HL-60 (cell line): ENCODE measurements at regions not wholly inside any gene's neighbourhood (a gene's known extent, or its start where the extent isn't known, plus 50 kb on each side); places are given as distances from the start of the nearest gene placed in this dataset.
"Not testable (repeated sequence)": the region's sequence is repeated elsewhere in the genome, so short reads cannot be mapped to it uniquely, and the experiment has no call there.

ENCODE experiments used
- DNase-seq, 2 experiments: peaks; one replicate each; pipeline ENCODE4 v3.0.0-alpha.2; 2010 to 2020; ENCODE audit warnings: low read depth in 1 of 2, low spot score in 1 of 2
- H3K27ac ChIP-seq: fragments of 250-450 bp; sonication (Bioruptor Pico); replicated peaks from 2 replicates; pipeline ENCODE4 v1.5.1; 2020; ENCODE audit warnings: mild to moderate bottlenecking, moderate library complexity
- H3K27me3 ChIP-seq: fragments of 250-450 bp; sonication (Bioruptor Pico); 2 replicates; pipeline ENCODE4 v1.5.1; 2021; ENCODE audit warnings: mild to moderate bottlenecking, moderate library complexity; ENCODE audit not compliant: insufficient read depth, poor library complexity, severe bottlenecking
- H3K4me3 ChIP-seq: replicated peaks from 2 replicates; pipeline ENCODE4 v1.5.1; 2011; ENCODE audit warnings: mild to moderate bottlenecking, control low read depth, low read length; ENCODE audit not compliant: insufficient read depth
- GABPA ChIP-seq: IDR thresholded peaks from 2 replicates; pipeline ENCODE4 v1.6.1; 2012; ENCODE audit warnings: low read depth
- POLR2AphosphoS5 ChIP-seq: IDR thresholded peaks from 2 replicates; pipeline ENCODE4 v1.6.1; 2012; ENCODE audit warnings: low read depth
- SPI1 ChIP-seq: IDR thresholded peaks from 2 replicates; pipeline ENCODE4 v1.6.1; 2012; ENCODE audit warnings: low read depth, mild to moderate bottlenecking, borderline replicate concordance
- TF ChIP-seq, protein P1 (sequence below): IDR thresholded peaks from one replicate; pipeline ENCODE4 v1.5.1; 2011; ENCODE audit warnings: low read length, control low read depth, inconsistent platforms; ENCODE audit not compliant: insufficient read depth
- TF ChIP-seq, protein P2 (sequence below): IDR thresholded peaks from 2 replicates; pipeline ENCODE4 v1.6.1; 2012; ENCODE audit warnings: low read depth; ENCODE audit not compliant: insufficient replicate concordance

DNA sequence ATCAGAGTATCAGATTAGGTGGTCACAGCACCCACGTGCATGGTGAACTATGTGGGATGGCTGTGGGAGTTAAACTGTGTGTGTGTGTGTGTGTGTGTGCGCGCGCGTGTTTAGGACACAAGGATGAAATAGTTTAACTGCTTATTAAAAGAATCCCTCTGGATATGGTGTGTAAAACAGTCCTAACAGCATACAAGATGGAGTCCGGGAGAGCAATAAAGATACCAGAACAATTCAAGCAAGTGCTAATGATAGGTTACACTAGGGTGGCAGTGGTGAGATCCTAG is 202.2 kb downstream of the IPMK start:
- TF ChIP-seq, protein P1, sequence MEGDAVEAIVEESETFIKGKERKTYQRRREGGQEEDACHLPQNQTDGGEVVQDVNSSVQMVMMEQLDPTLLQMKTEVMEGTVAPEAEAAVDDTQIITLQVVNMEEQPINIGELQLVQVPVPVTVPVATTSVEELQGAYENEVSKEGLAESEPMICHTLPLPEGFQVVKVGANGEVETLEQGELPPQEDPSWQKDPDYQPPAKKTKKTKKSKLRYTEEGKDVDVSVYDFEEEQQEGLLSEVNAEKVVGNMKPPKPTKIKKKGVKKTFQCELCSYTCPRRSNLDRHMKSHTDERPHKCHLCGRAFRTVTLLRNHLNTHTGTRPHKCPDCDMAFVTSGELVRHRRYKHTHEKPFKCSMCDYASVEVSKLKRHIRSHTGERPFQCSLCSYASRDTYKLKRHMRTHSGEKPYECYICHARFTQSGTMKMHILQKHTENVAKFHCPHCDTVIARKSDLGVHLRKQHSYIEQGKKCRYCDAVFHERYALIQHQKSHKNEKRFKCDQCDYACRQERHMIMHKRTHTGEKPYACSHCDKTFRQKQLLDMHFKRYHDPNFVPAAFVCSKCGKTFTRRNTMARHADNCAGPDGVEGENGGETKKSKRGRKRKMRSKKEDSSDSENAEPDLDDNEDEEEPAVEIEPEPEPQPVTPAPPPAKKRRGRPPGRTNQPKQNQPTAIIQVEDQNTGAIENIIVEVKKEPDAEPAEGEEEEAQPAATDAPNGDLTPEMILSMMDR, result no peak
- no peak for TF ChIP-seq SPI1
- TF ChIP-seq, protein P2, sequence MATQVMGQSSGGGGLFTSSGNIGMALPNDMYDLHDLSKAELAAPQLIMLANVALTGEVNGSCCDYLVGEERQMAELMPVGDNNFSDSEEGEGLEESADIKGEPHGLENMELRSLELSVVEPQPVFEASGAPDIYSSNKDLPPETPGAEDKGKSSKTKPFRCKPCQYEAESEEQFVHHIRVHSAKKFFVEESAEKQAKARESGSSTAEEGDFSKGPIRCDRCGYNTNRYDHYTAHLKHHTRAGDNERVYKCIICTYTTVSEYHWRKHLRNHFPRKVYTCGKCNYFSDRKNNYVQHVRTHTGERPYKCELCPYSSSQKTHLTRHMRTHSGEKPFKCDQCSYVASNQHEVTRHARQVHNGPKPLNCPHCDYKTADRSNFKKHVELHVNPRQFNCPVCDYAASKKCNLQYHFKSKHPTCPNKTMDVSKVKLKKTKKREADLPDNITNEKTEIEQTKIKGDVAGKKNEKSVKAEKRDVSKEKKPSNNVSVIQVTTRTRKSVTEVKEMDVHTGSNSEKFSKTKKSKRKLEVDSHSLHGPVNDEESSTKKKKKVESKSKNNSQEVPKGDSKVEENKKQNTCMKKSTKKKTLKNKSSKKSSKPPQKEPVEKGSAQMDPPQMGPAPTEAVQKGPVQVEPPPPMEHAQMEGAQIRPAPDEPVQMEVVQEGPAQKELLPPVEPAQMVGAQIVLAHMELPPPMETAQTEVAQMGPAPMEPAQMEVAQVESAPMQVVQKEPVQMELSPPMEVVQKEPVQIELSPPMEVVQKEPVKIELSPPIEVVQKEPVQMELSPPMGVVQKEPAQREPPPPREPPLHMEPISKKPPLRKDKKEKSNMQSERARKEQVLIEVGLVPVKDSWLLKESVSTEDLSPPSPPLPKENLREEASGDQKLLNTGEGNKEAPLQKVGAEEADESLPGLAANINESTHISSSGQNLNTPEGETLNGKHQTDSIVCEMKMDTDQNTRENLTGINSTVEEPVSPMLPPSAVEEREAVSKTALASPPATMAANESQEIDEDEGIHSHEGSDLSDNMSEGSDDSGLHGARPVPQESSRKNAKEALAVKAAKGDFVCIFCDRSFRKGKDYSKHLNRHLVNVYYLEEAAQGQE, result no peak
- no peak for TF ChIP-seq POLR2AphosphoS5
- TF ChIP-seq GABPA, result no peak
- no peak for DNase-seq

DNA sequence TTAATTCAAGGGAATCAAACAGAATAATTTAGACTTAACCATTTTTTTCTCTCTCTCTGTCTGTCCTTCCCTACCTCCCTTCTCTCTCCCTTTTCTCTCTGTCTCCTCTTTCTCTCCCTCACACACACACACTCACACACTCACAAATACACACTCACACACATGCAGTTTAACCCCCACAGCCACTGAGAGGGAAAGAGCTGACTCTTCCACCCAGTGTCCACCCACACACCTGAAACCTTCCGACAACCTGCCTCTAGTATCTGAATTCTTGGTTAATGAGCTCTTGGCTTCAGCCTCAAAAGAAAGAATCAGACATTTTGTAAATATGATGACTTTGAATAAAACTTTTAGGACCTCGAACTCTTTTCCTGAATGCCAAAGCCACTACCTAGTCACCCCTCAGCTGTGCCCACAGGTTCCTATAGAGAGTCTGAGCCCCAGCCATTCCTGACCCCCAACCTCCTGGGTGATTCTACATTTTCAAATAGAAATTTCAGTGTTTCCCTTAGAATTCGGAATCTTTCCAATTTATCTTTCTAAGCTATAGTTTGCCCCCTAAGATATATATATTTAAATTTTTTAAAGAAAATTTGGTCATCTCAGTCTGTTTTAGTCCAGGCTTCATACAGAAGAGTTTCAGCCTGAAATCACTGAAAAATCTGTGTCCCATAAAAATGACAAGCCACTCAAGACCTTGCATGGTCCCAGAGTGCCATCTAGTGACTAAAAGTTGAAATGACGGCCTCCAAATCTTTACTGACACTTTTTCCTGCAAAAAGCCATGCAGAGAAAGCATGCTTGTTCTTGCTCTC is 202.8 kb downstream of the IPMK start:
- TF ChIP-seq, protein P1, result peak; percentile 14
- TF ChIP-seq, protein P2, result no peak
- peak in 1 of 2 experiments; percentile 1 for DNase-seq
- Histone ChIP-seq H3K4me3 (no peak overlapping the region), H3K27me3 (no peaks in the 10 kb centered on the region), H3K27ac (no peak overlapping the region)

More for the DNA sequence above, 202.2 kb downstream of the IPMK start:
- no peak overlapping the region for H3K27ac ChIP-seq
- H3K27me3 ChIP-seq, result peaks cover 5% of the 10 kb centered on the region
- H3K4me3 ChIP-seq, result no peak overlapping the region

DNA sequence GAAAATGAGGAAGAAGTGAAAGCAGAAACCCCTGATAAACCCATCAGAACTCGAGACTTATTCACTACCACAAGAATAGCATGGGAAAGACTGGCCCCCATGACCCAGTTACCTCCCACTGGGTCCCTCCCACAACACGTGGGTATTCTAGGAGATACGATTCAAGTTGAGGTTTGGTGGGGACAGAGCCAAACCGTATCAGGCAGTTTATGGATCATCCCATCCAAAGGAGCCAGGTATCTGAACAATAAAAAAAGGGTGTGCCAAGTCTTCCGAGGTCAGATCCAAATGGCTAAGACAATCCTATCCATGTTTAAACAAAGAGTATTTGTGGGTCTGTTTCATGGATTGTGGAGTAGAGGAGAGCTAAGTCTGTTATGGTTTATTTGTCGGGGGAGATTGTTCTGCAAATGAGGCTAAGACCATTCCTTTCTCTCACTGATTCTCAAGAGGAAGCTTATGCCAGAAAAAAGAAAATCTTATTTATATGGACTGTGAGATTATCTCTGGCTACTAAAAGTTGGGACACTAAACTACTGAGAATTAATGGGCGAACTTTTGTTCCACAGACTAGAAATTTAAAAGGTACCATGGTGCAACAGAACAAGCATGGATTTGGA is 203.7 kb downstream of the IPMK start:
- DNase-seq, result no peak
- Histone ChIP-seq H3K27ac (no peak overlapping the region), H3K27me3 (no peaks in the 10 kb centered on the region), H3K4me3 (no peak overlapping the region)
- TF ChIP-seq, protein P2, result no peak
- TF ChIP-seq SPI1 (no peak), POLR2AphosphoS5 (no peak), GABPA (no peak)
- TF ChIP-seq, protein P1, result no peak

DNA sequence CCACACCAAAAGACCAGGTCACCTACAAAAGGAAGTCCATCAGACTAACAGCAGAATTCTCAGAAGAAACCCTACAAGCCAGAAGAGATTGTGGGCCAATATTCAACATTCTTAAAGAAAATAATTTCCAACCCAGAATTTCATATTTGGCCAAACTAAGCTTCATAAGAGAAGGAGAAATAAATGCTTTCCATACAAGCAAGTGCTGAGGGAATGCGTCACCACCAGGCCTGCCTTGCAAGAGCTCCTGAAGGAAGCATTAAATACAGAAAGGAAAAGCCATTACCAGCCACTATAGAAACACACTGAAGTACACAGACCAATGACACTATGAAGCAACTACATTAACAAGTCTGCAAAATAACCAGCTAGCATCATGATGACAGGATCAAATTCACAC is 209.0 kb downstream of the IPMK start:
- not testable (repeated sequence) for H3K4me3 ChIP-seq, H3K27ac ChIP-seq, DNase-seq, H3K27me3 ChIP-seq
